Panc1 (cell line): ENCODE measurements at regions not wholly inside any gene's neighbourhood (a gene's known extent, or its start where the extent isn't known, plus 50 kb on each side); places are given as distances from the start of the nearest gene placed in this dataset.

ENCODE experiments used
- CTCF ChIP-seq: fragments of 450-650 bp; IDR thresholded peaks from 2 replicates; pipeline ENCODE4 v1.5.1; 2017; ENCODE audit warnings: mild to moderate bottlenecking
- POLR2AphosphoS5 ChIP-seq: IDR thresholded peaks from 2 replicates; pipeline ENCODE4 v1.6.1; 2012; ENCODE audit warnings: mild to moderate bottlenecking, low read depth, low read length, moderate library complexity
- REST ChIP-seq, 2 experiments: IDR thresholded peaks; 2 replicates each; pipeline ENCODE4 v1.6.1; 2011 to 2012; ENCODE audit warnings: low read depth in 2 of 2, control low read depth in 1 of 2, low read length in 1 of 2, mild to moderate bottlenecking in 1 of 2, moderate library complexity in 1 of 2; ENCODE audit not compliant: insufficient read depth in 1 of 2

- no peak for TF ChIP-seq POLR2AphosphoS5
- no peak for TF ChIP-seq CTCF
- TF ChIP-seq REST (IDR thresholded peaks at IDR 0.05; ENCODE audit: insufficient read depth in 1 of 2, low read depth in 2 of 2, low read length in 1 of 2): no peak
Measured at GRCh38 chr3:81851176-81851575, 89.7 kb upstream of the GBE1 start.
